ENCODE measurements at regions not wholly inside any gene's neighbourhood (a gene's known extent, or its start where the extent isn't known, plus 50 kb on each side); places are given as distances from the start of the nearest gene placed in this dataset.

DNA sequence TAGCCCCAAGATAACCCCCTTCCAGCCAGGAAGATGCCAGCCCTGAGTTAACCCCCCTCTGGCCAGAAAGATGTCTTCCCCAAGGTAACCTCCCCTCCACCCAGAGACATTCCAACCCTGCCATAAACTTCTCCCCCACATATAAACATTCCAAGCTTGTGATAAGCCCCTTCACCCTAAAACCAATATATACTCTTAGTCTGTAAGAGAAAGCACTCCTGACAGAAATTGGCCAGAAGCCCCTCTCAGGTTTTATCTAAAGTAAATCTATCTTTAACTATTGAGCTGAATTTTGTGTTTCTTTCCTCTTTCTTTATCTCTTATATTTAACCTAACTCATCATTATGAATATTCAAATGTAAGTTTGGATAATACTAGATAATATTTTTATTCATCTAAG is 1775.8 kb upstream of the MIR17HG start:
- dilution Hi-C loops (cut with HindIII; ENCODE audit: low sequenced_read_pairs, unreplicated experiment) (no loop called here), in situ Hi-C loops (cut with MboI; ENCODE audit: low sequenced_read_pairs) (no loop called here), intact Hi-C loops (cut with micrococcal nuclease) (no loop called here)
- CTCF ChIA-PET: interaction anchor here (0.8 kb wide), 1 partner anchor 1325 kb away, joined by 3 read pairs; no protein-coding TSS in a partner anchor
- TF ChIP-seq NFE2L2 (IDR thresholded peaks at IDR 0.05; ENCODE audit: low read depth, low read length): no peak
- TF ChIP-seq FOS (IDR thresholded peaks at IDR 0.05; ENCODE audit: low read depth, low read length): no peak
- TF ChIP-seq POLR2A (IDR thresholded peaks at IDR 0.05; ENCODE audit: low read depth, low read length): no peak
- no peak for TF ChIP-seq RFX5 (IDR thresholded peaks at IDR 0.05; ENCODE audit: low read depth, low read length)
- no peak for TF ChIP-seq MXI1 (IDR thresholded peaks at IDR 0.05; ENCODE audit: borderline replicate concordance, low read depth, low read length)
- TF ChIP-seq RCOR1 (IDR thresholded peaks at IDR 0.05; ENCODE audit: insufficient replicate concordance, low read length): no peak
- no peak for TF ChIP-seq CHD1 (IDR thresholded peaks at IDR 0.05; ENCODE audit: low read depth, low read length)
- no peak for ATAC-seq (ENCODE audit: low read depth)
- Histone ChIP-seq H3K4me1 (ENCODE audit: control insufficient read depth, insufficient read depth, low read length) (no peaks in the 10 kb centered on the region), H2BK5ac (ENCODE audit: low read depth, low read length, poor library complexity, severe bottlenecking) (no peak overlapping the region), H3K4ac (ENCODE audit: low read depth, low read length) (no peak overlapping the region), H2AFZ (replicated peaks; ENCODE audit: low read length, poor library complexity) (no peak overlapping the region), H3K27ac (ENCODE audit: insufficient read depth, low read length) (no peak overlapping the region), H2AK9ac (replicated peaks; ENCODE audit: low read depth, low read length, poor library complexity) (no peak overlapping the region), H3K14ac (replicated peaks; ENCODE audit: low read depth, low read length) (no peak overlapping the region), H2BK15ac (ENCODE audit: low read depth, low read length) (no peak overlapping the region), H2BK120ac (ENCODE audit: low read depth, low read length) (no peak overlapping the region), H4K5ac (ENCODE audit: low read depth, low read length) (no peak overlapping the region), H3K9ac (ENCODE audit: low read depth, low read length) (no peak overlapping the region), H3K27me3 (ENCODE audit: control insufficient read depth, insufficient read depth, low read length) (no peaks in the 10 kb centered on the region), H2BK20ac (ENCODE audit: low read depth, low read length) (no peak overlapping the region), H3K18ac (ENCODE audit: low read depth, low read length) (no peak overlapping the region), H3K9me1 (ENCODE audit: insufficient read depth, low read length) (no peaks in the 10 kb centered on the region), H3K79me1 (ENCODE audit: low read depth in 1 of 2, low read length in 2 of 2) (no peaks in the 10 kb centered on the region), H3K4me3 (ENCODE audit: insufficient read depth, low read depth, low read length) (no peak overlapping the region), H3K23ac (ENCODE audit: low read depth, low read length) (no peak overlapping the region), H4K20me1 (ENCODE audit: insufficient read depth, low read length) (no peaks in the 10 kb centered on the region), H3K9me3 (ENCODE audit: control insufficient read depth, insufficient read depth, low read length) (no peaks in the 10 kb centered on the region), H3K36me3 (ENCODE audit: control insufficient read depth, insufficient read depth, low read length) (no peaks in the 10 kb centered on the region), H2AK5ac (ENCODE audit: low read depth, low read length) (no peak overlapping the region), H4K8ac (ENCODE audit: low read depth in 2 of 2, low read length in 2 of 2) (no peak overlapping the region), H3K4me2 (ENCODE audit: low read depth, low read length) (no peak overlapping the region), H4K91ac (ENCODE audit: insufficient read depth, low read depth, low read length) (no peak overlapping the region), H3K56ac (ENCODE audit: extremely low read depth, insufficient read depth, low read length) (no peak overlapping the region)
- no TSS peak for BruUV-seq (replicated peaks)
- POLR2A ChIA-PET (ENCODE audit: unreplicated experiment): no interaction called here
- no peak for DNase-seq

All from IMR-90 (cell line).